C1 segment of cervical spinal cord (tissue), 14 donors: ENCODE measurements at regions not wholly inside any gene's neighbourhood (a gene's known extent, or its start where the extent isn't known, plus 50 kb on each side); places are given as distances from the start of the nearest gene placed in this dataset.

Source experiments
- DNase-seq, 14 donors: peaks; one replicate each; lab custom pipeline; 2025; lab: John Stamatoyannopoulos, UW

DNA sequence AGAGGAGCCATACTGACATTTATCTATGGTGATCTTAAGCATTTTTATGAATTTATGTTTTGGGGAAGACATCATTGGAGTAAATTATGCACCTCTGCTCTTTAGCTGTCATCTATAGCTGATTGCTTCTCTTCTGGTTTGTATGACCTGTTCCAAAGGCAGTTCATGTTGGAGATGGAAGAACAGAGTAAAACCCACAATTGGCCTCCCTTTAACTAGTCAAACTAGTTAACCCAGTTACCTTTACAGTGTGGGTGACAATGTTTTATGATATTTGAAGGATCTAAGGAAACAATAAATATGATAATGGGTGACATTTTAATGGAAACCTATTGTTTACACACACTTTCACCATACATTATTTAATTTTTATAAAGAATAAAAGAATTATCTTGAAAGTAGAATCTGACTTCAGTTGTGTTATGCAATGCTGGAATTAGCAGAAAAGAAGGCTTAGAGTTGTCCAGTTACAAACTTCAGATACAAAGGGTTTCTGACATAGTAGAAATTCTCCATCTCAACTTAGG, 263.5 kb downstream of the NFKBIZ start:
- no peak for DNase-seq

DNA sequence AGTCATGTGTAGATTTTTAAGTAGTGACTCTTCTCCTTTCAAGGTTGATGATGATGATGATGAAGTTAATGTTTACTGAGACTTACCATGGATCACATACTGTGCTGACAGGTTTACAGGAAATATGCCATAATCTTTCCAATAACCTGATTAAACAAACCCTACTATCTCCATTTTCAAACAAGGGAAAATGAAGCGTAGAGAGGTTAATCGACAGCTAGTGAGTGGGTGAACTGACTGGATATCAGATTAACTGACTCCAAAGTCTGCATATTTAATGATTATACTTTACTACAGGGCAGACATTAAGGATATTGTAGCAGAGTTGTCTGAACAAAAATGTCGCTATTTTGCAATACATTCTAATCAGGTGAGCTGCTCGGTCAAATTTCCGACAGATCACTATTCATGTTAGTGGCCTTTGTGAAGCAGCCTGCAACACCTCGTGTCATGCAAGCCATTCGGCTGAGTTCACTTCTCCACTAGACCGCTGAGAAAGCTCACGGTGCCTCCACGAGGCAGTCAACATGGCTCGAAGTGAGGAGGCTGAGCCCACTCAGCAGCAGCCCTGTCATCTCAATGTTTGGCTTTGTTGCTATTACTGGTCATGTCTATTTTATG, 264.2 kb downstream of the NFKBIZ start:
- DNase-seq, result no peak

GRCh38 chr3:102114264-102114979, 265.1 kb downstream of the NFKBIZ start:
- no peak for DNase-seq

GRCh38 chr3:102122527-102122926, 273.2 kb downstream of the NFKBIZ start:
- no peak for DNase-seq

DNA sequence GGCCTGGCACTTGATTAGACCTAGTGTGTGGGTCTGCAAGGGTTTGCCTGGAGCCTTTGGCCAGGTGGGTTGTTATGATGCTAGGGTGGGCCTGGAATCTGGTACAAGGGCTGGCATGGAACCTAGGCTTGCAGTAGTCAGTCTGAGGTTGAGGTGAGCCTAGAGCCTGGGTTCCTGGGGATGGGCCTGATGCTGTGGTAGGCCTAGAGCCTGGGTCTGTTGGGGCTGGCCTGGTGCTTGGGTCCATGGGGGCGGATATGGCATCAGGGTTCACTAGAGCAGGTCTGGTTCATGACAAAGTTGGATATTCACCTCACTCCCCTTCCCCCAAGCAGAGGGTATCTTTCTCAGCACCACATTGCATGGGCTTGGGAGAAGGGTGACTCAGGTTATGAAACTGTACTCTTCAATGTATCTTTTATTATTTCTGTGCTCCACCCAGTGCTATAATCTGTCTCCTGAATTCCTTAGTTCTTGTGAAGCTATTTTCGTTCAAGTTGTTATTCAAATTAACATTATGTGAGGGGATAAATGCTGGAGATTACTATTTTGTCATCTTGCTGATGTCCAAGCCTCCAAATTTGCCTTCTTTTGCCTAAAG, 274.4 kb downstream of the NFKBIZ start:
- no peak for DNase-seq

DNA sequence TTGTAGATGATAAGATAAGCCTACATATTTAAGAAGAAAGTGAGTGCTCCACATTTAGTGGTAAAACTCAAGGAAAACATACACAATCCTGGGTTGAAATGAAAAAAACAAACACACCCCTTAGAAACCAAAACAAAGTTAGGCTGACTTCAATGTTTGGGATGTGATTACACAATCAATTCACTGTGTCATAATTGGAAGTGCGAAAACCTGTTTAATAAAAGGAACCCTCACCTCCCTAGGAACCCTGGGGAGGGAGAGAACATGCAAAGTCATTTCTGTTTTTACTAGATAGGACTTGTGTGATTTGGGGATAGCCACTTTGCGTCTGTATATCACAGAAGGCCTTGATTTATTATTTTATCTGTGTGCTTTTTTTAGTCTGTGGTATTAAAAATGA, 275.0 kb downstream of the NFKBIZ start:
- DNase-seq, result no peak

- DNase-seq, result no peak
Observed at GRCh38 chr3:102124704-102125103, 275.4 kb downstream of the NFKBIZ start.

DNA sequence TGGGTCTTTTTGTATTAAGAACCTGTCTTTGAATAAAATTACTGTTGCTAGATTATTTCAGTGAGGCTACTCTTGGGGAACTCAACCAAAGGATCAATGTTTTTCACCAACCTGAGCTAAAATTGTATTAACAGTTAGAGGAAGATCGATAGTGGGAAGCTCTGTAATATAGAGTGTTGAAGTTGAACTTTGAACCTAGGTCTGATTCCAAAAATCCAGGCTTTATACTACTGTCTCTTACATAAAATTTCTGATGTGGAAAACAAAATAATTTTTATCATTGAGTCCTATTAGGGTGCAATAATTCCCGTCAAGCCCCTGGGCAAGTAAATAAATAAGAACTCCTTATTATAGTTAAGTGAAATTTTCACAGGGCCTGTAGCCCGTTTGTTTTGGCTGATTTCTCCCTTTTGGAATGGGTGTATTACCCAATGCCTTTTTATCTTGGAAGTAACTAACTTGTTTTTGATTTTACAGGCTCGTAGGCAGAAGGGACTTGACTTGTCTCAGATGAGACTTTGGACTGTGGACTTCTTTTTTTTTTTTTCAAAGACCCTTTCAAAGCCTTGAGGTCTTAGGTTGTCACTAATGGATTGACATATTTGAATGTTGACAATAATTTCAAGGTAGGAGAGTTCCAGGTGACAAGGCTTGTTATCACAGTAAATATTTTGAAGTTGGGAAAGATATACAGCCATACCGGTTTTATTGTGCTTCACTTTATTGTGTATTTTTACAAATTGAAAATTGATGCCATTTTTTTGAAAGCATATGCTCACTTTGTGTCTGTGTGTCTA, 276.1 kb downstream of the NFKBIZ start:
- no peak for DNase-seq

DNA sequence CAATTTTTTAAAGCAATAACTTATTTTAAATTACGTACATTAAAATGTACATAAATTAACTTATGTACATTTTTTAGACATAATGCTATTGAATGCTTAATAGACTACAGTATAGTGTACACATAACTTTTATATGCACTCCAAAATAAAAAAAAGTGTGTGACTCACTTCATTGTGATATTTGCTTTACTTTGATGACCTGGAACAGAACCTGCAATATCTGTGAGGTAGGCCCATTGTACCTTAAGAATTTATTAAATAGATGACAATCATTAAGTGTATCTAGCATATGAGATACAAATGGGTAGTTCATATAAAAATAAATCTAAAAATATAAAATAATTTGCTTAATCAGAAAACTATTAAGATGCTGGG, 276.7 kb downstream of the NFKBIZ start:
- DNase-seq, result no peak

- peak in 1 of 14 donors; percentile 1 for DNase-seq
Observed at GRCh38 chr3:102129760-102130608, 280.7 kb downstream of the NFKBIZ start.

DNA sequence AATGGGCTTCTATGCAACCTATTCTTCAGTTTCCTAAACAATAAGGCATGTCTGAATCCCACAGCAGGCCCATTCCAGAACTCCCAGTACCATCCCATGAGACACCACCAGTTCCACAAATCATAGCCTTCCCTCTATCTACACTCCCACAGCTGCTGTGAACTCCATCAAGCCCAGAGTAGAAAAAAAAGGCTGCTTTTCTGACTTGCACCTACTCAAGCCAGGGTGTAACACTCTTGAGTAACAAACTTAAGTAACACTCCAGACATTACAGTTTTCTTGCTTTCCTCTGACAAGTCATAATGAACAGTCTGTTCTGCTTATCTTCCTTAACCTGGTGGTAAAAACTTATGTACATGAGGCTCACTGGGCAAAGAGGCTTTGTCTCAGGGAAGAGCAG, 283.1 kb downstream of the NFKBIZ start:
- DNase-seq, result no peak

GRCh38 chr3:102133376-102133775, 284.1 kb downstream of the NFKBIZ start:
- no peak for DNase-seq

DNA sequence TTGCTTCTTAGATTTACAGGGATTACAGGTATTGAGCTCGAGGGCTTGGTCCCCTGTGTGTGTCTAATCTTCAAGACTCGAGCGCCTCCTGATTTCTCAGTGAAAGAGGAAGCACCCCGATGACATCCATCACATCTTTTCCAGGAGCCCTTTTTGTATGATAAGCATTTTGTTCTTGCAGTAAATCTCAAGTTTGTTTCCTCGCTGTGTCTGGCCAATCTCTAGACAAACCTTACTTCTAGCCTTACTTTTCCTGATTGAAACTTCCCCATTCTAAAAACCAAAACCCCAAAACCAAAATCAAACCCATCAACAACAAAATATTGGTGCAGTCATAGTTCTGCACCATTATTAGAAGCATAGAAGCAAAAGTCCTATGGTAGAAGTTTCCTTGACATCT, 286.0 kb downstream of the NFKBIZ start:
- DNase-seq, result no peak

DNA sequence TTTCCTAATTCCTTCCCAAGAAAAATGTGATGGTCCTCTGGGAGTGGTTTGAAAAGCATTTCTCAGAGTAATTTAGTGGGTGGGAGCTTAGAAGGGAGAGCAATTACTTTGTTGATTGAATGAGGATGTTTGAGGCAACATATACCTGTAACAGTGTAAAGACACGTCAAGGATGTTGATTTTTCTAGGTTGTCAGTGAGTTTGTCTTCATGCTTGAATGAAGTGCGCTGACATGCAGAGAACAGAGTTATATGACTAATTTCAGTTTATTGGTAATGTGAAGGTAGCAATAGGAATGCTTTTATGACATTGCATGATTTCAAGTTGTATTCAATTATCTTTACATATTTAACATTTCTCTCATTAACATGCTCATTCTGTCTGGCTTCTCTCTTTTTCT, 286.9 kb downstream of the NFKBIZ start:
- no peak for DNase-seq

GRCh38 chr3:102140116-102140515, 290.8 kb downstream of the NFKBIZ start:
- DNase-seq, result no peak

DNA sequence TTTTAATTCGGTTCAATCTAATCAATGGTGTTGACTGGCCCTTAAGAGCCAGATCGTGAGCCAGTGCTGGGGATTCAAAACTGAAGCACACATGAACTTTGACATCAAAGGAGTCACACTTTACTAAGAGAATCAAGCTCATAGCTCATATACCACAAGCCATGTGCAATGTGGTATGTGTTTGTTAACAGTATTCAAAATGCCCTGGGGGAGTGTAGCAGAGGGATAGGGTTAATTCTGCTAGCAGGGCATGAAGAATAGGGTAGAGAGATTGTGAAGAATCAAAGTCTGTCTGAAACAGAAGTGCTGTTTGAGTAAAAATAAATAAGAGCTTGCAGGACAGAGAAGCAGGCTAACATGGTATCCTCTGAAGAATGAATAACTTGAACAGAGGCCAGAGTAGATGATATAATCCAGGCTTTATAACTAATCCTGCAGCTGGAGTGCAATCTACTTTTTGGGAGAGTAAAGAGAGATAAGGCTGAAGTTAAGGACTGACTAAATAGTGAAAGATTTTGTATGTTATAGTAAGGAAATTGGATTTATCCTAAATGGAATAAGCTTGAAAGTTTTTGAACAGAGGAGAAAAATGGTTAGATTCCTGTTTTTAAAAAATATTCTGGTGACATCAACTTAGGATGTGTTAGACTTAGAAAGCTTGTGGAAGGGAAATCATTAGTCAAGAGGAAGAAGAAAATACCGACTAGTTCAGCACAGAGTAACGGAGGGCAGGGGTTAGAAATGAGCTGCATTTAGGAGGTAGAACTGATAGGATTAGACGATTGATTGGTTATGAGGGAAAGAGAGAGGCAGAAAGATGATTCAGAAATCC, 292.0 kb downstream of the NFKBIZ start:
- no peak for DNase-seq

DNA sequence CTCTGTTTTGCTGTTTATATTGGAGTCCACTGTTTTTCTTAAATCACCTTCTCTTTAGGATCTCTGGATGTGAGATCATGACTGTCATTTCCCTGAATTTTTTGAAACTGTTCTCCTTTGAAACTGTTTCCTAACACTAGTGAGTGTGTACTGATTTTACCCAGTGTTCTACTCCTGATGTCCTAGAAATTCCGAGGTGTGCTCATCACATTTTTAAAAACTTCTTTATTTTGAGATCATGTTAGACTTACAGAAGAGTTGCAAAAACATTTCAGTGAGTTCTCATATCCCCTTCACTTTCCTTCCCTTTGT, 292.6 kb downstream of the NFKBIZ start:
- DNase-seq, result no peak

DNA sequence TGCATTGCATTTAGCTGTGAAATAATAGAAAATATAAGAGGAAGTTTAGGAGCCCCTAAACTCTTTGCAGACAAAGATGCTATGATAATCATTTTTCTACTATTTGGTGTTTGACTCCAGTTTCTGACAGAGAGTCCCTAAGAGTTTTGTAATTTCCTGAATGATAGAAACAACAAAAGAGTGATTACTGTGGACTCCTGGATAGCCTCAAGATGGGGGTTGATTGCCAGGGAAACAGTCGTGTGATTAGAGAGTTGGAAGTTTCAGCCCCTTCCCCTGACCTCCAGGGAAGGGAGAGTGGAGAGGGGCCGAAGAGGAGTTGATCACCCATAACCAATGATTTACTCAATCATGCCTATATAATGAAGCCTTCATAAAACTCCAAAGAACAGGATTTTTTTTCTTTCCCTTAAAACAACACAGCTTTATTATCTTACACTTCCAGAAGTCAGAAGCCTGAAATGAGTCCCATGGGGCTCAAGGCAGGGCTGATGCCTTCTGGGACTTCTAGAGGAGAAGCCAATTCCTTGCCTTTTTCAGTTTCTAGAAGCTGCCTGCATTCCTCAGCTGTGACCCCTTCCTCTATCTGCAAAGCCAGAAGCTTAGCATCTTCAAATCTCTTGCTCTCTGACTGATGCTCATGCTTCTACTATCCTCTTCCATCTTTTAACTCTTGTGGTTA, 292.3 kb upstream of the ZPLD1 start:
- no peak for DNase-seq

GRCh38 chr3:102143536-102143935, 291.3 kb upstream of the ZPLD1 start:
- DNase-seq, result no peak

DNA sequence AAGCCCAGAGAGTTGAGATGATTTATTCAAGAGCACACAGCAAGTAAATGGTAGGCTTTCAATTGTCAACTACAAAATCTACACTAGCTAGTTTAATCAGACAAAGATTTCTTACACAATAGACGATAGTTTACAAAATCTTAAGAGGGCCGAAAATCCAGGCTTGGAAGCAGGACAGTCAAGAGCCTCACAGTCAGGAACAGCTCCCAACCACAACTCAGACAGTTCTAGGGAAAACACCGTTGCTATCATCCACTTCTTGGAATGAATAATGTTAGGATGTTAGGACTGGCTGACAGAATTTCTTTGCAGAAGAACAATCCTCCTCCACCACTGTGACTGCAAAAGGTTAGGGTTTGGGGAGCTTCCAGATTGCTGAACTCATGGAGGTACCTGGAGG, 290.8 kb upstream of the ZPLD1 start:
- no peak for DNase-seq
